Erythroblast (primary cell): ENCODE measurements at regions not wholly inside any gene's neighbourhood (a gene's known extent, or its start where the extent isn't known, plus 50 kb on each side); places are given as distances from the start of the nearest gene placed in this dataset.
"Not testable (repeated sequence)": the region's sequence is repeated elsewhere in the genome, so short reads cannot be mapped to it uniquely, and the experiment has no call there.

ENCODE experiments used
- DNase-seq, 2 experiments: peaks; one replicate each; lab custom pipeline; 2025; lab: John Stamatoyannopoulos, UW
- GATA1 ChIP-seq: IDR thresholded peaks from 2 replicates; pipeline ENCODE4 v1.6.1; 2011; ENCODE audit warnings: low read depth, mild to moderate bottlenecking, control low read depth, low read length, moderate library complexity
- POLR2A ChIP-seq: IDR thresholded peaks from 2 replicates; pipeline ENCODE4 v1.6.1; 2011; ENCODE audit warnings: mild to moderate bottlenecking, low read length

DNA sequence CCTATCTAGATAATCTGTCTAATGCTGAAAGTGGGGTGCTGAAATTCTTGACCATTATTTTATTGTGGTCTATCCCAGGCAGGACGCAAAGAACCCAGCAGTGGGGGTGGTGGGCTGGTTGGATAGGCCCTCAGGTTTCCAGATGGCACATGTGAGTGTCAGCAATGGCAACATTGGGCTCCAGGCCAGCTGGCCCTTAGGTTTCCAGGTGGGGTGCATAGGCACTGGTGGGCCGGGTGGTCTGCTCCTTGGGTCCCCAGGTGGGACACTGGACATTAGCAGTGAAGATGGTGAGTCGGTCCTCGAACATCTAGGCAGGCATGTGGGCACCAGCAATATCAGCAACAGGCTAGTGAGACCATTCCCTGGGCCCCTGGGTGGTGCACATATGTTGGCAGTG lies 680.3 kb upstream of the ACVR2A start:
- TF ChIP-seq POLR2A (no peak), GATA1 (no peak)
- no peak for DNase-seq

DNA sequence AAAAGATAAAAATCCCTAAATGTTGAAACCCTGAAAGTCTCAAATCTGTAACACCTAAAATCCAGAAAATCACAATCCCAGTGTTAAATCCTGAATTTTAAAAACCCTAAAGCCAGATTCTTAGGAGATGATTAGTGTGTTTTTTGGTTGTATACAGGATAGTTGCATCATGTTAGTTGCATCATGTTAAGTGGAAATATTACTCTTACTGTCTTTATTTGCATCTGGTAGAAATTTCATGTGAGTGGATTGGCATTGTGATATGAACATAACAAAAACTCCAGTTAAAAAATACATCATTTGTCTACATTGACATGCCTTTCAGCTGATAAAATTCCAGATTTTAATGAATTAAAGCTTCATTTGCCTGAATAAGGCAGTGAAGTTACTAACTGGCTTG lies 683.1 kb upstream of the ACVR2A start:
- DNase-seq: no peak
- TF ChIP-seq POLR2A (no peak), GATA1 (no peak)

DNA sequence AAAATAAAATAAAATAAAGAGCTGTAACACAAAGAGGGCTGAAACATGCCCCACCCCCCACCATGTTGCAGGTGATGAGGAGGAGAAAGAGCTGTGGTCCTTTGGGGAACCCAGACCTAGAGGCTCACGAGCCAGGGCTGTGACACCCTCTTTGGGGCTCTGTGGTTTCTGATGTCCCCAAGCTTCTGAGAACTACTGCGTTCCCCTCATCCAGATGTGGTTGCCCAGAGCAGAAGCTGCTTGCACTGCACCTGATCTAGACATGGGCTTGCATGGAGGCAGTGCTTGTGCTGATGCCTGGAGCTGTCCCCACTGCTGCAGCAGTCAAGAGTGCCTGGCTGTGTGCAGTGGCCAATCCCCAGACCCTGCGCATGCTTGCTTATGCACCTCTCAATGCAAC lies 687.9 kb upstream of the ACVR2A start:
- DNase-seq: no peak
- TF ChIP-seq GATA1: no peak

DNA sequence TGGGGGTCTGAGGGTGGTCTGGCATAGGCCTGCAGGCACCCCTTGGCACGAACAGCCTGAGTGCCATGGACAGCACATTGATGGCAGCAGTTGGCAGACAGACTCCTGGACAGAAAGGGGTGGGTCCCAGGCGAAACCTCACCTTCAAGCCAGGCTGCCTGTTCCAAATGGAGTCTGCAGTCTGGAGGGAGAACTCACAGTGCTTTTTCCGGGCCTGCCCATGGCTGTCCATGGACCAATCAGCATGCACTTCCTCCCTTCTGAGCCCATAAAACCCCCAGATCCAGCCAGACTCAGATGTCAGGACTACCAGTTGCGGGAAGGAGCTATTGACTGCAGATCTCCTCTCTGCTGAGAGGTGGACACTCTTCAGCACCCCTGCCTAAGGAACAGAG lies 694.6 kb upstream of the ACVR2A start:
- DNase-seq: no peak
- no peak for TF ChIP-seq GATA1
- no peak for TF ChIP-seq POLR2A

DNA sequence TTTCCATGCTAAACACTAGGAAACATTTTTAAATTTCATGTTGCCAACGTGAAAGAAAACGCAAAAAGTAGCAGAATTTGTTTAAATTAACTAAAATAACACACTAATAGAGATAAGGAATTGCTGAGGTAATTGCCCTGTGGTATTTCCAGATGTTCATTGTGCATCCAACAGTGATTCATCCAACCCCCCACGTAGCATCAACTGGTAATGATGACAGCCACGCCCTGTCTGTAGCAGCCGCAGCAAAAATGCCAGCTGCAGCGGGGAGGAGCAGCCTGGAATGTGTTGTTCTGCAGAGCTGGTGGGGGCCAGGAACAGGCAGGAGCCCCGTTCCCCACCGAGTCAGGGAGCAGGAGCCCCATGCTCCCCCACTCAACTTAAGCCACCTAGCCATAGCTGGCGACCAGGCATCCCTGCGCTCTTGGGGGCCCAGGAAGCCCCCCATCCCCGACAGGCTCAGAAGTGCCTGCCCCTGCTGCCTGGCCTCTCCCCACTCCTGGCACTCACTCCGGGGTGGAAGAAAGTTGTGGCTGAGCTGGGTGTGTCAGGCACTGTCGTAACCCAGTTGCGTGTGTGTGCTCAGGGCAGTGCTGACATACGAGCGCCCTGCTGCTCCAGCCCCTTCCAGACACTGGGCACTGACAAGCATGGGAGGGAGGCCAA lies 695.1 kb upstream of the ACVR2A start:
- no peak for DNase-seq
- no peak for TF ChIP-seq GATA1
- TF ChIP-seq POLR2A: no peak

DNA sequence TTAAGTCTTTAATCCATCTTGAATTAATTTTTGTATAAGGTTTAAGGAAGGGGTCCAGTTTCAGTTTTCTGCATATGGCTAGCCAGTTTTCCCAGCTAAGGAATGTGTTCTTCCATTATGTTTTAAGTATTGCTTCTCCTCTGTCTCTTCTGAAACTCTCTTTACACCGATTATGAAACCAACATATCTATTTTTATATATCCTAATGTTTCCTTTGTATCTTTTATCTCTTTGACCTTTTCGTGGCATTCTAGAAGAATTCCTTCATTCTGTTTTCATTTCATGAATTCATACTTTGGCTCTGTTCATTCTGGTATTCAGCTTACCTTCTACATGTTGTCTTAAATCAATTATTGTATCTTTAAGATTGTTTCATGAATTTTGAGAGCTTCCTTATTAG lies 697.0 kb upstream of the ACVR2A start:
- TF ChIP-seq GATA1 (no peak), POLR2A (no peak)
- DNase-seq: no peak

DNA sequence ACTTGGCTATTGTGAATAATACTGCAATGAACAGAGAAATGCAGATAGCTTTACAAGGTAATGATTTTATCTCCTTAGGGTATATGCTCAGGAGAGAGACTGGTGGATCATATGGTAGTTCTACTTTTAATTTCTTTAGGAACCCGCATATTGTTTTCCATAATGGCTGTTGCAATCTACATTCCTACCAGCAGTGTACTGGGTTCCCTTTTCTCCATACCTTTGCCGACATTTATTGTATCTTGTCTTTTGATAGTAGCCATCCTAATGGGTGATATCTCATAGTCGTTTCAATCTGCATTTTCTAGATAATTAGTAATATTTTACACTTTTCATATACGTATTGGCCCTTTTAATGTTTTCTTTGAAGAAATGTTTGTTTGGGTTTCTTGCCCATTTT lies 702.9 kb upstream of the ACVR2A start:
- TF ChIP-seq POLR2A (no peak), GATA1 (no peak)
- DNase-seq: no peak

DNA sequence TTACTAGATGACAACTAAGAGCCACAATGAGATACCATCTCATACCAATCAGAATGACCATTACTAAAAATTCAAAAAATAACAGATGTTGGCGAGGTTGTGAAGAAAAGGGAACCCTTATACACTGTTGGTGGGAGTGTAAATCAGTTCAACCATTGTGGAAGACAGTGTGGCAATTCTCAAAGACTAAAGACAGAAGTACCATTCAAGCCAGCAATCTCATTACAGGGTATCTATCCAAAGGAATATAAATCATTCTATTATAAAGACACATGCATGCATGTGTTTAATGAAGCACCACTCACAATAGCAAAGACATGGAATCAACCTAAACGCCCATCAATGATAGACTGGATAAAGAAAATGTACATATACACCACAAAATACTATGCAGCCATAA lies 705.1 kb upstream of the ACVR2A start:
- not testable (repeated sequence) for DNase-seq

DNA sequence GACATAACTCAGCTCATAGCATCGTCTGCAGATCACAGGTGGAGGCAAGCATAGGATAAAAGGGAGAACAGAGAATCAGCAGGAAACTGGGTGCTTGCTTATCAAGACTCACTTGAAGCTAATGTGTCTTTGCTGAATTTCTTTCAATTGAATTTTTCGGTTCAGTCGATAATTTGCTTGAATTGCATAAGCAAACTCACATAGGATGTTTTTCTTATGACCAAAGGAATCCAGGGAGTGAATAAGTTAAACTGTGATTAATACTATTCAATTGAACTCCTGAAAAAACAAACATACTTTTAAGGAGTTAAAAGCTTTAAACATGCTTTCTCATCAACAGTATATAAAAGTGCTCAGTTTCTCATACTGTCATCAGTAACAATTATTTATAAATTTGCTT lies 707.1 kb upstream of the ACVR2A start:
- no peak for TF ChIP-seq POLR2A
- TF ChIP-seq GATA1: no peak
- no peak for DNase-seq

DNA sequence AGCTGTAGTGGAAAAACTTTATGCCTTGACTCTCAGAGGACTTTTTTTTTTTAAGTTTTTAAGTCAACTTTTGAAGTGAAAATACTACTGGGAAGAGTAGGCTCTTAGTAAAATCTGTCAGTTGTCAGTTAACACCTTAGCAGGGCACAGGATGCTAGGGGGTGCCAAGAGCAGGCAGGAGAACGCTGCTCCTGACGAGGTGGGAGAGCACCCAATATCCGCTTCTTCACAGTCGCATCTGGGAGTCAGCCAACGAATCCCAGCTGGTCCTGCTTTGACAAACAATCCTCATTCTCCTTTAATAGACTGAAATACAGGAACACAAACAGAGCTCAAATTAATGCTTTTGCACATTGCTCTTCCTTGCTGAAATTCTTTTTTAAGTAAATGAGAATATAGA lies 709.5 kb upstream of the ACVR2A start:
- DNase-seq: no peak
- no peak for TF ChIP-seq GATA1
- no peak for TF ChIP-seq POLR2A

DNA sequence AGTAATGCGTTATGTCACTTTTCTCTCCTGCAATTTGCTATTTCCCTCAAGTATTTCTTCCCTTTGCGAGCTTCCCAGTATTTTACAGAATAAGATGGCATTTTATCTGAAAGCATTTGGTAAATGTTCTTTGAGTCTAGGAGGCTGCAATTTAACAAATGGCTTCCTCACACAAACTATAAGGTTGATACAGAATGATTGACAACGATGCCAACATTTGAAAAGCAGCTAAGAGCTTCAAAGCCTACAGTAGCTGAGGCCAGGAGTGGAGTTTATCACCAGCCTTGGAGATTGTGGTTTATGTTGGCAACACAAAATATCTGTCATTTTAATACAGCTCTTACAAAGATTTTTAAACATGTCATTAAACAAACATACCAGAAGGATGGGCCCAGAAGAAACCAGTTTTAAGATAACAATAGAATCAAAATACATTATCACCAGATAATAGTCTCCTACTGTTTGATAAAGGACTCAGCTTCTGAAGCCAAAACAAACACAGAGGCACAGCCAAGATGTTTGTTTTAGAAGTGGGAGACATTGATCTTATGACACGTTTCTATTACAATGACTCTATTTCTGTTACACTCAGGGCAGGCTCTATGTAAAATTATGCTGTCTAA lies 711.4 kb upstream of the ACVR2A start:
- DNase-seq: no peak
- TF ChIP-seq POLR2A: no peak

DNA sequence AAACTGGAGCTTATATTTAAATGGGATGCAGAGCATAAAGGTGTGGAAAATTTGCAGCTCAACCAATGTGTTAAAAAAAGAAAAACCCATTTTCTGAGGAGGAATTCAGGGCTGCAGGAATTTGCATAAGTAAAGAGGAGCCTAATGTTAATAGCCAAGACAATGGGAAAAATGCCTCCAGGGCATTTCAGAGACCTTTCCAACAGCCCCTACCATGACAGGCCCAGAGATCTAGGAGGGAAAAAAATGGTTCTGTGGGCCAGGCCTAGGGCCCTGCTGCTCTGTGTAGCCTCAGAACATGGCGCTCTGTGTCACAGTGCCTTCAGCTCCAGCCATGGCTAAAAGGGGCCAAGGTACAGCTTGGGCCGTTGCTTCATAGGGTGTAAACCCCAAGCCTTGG lies 719.7 kb upstream of the ACVR2A start:
- no peak for DNase-seq
- TF ChIP-seq POLR2A: no peak
- no peak for TF ChIP-seq GATA1

DNA sequence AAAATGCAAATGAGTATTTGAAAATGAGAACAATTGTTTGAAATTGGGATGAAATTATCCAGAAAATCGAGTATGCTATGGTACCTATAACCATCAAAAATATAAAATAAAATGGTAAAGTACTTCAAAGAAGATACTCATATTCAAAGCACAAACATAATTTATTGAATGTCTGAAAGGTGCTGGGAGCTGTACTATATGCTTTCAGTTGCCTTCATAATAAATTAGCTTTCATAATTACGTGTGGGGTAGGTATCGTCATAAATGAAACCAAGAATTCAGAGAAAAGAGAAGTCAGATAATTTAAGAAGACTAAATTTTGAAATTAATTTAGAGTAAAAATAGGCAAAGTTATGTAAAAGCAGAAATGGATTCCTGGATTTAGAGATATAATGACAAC lies 721.9 kb upstream of the ACVR2A start:
- DNase-seq: no peak
- TF ChIP-seq GATA1 (no peak), POLR2A (no peak)

DNA sequence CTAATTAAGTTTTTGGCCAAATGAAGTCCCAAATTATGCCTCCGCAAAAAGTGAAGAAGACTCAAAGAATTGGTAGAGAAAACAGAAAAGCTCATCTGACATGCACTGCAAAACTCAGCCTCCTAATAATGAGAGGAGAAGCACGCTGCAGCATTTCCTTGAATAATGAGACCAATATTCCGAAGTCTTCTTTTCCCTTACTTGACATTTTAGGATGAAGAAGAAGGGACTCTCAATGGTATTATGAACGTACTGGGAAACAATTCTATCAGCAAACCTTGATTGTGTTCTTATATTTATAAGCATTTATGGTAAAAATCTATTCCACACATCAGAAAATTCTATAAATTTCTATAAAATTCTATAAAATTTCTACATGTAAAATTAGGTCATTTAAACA lies 733.9 kb upstream of the ACVR2A start:
- no peak for TF ChIP-seq GATA1
- no peak for TF ChIP-seq POLR2A
- no peak for DNase-seq

DNA sequence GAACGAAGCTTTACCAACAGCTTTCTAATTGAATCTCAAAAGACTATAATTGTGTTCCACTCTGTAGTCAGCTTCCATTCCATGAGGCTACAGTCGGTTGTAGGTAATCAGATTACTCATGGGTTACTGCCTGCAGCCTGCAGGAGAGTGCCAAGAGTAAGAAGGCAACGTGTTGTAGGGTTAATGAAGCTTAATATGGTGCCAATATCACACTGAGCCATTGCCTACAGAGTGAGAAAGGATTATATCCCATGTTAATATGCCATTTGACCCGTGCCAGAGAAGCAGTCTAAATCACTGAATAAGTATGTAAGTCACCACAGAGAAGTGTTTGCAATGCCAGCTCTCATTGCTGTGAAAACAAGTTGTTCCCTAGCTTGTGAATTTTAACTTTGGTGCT lies 734.5 kb upstream of the ACVR2A start:
- DNase-seq: no peak
- TF ChIP-seq POLR2A (no peak), GATA1 (no peak)
